HEK293 (cell line): ENCODE measurements at regions not wholly inside any gene's neighbourhood (a gene's known extent, or its start where the extent isn't known, plus 50 kb on each side); places are given as distances from the start of the nearest gene placed in this dataset.

ENCODE experiments used
- CTCF ChIA-PET: fragments of 350-600 bp; formaldehyde crosslinking; extraction: SDS; loops from one replicate; lab custom pipeline; 2021; ENCODE audit warnings: antibody characterized with exemption; lab: Yijun Ruan, JAX
- POLR2A ChIA-PET: fragments of 300-600 bp; formaldehyde crosslinking; extraction: SDS; loops from one replicate; lab custom pipeline; 2020; ENCODE audit warnings: antibody characterized with exemption, inconsistent platforms; lab: Yijun Ruan, JAX
- H3K27ac ChIP-seq: fragments of 200-500 bp; sonication (Bioruptor generic); 2 replicates; pipeline ENCODE4 v1.5.1; 2014; ENCODE audit warnings: low read depth, low read length, control low read depth, inconsistent platforms; ENCODE audit errors: extremely low read depth
- H3K36me3 ChIP-seq, 2 experiments: fragments of 200-500 bp in 1 of 2; sonication (Bioruptor generic) in 1 of 2; 1 replicate in 1 of 2; 2 replicates in 1 of 2; pipeline ENCODE4 v1.5.1; 2014 to 2017; ENCODE audit warnings: inconsistent platforms in 2 of 2, low read length in 2 of 2; ENCODE audit not compliant: control insufficient read depth in 2 of 2, insufficient read depth in 1 of 2
- H3K4me1 ChIP-seq: fragments of 200-500 bp; sonication (Bioruptor generic); 2 replicates; pipeline ENCODE4 v1.5.1; 2014; ENCODE audit warnings: mild to moderate bottlenecking, low read length, inconsistent platforms; ENCODE audit not compliant: control insufficient read depth, insufficient read depth
- H3K4me3 ChIP-seq: 2 replicates; pipeline ENCODE4 v1.5.1; 2011; ENCODE audit warnings: low read depth, mild to moderate bottlenecking, control low read depth, low read length, moderate library complexity
- H3K9me3 ChIP-seq: fragments of 200-500 bp; sonication (Bioruptor generic); 2 replicates; pipeline ENCODE4 v1.5.1; 2014; ENCODE audit warnings: low read depth, low read length, inconsistent platforms; ENCODE audit not compliant: control insufficient read depth, insufficient read depth
- EGR2 ChIP-seq: fragments of 450-650 bp; formaldehyde crosslinking; IDR thresholded peaks from 2 replicates; pipeline ENCODE4 v1.5.1; 2016; ENCODE audit warnings: low read depth, missing biosample characterization, missing genetic modification characterization
- SALL2 ChIP-seq: fragments of 450-650 bp; formaldehyde crosslinking; IDR thresholded peaks from 2 replicates; pipeline ENCODE4 v1.5.0; 2017; ENCODE audit warnings: missing biosample characterization, mild to moderate bottlenecking, missing genetic modification characterization, borderline replicate concordance
- SCRT2 ChIP-seq: fragments of 450-650 bp; formaldehyde crosslinking; IDR thresholded peaks from 2 replicates; pipeline ENCODE4 v1.5.1; 2016; ENCODE audit warnings: missing biosample characterization, missing genetic modification characterization
- YY1 ChIP-seq: fragments of 450-650 bp; formaldehyde crosslinking; IDR thresholded peaks from 2 replicates; pipeline ENCODE4 v1.5.1; 2018; ENCODE audit warnings: missing biosample characterization, missing genetic modification characterization
- YY2 ChIP-seq: fragments of 450-650 bp; formaldehyde crosslinking; IDR thresholded peaks from 2 replicates; pipeline ENCODE4 v1.5.1; 2016; ENCODE audit warnings: missing biosample characterization, missing genetic modification characterization
- ZBTB8A ChIP-seq: fragments of 450-650 bp; formaldehyde crosslinking; IDR thresholded peaks from 2 replicates; pipeline ENCODE4 v1.5.1; 2016; ENCODE audit warnings: missing biosample characterization, missing genetic modification characterization
- ZFP41 ChIP-seq: fragments of 450-650 bp; formaldehyde crosslinking; IDR thresholded peaks from 2 replicates; pipeline ENCODE4 v1.5.1; 2016; ENCODE audit warnings: missing biosample characterization, missing genetic modification characterization, borderline replicate concordance
- ZNF16 ChIP-seq: fragments of 450-650 bp; formaldehyde crosslinking; IDR thresholded peaks from 2 replicates; pipeline ENCODE4 v1.5.1; 2016; ENCODE audit warnings: low read depth, missing biosample characterization, missing genetic modification characterization
- ZNF169 ChIP-seq: fragments of 450-650 bp; formaldehyde crosslinking; IDR thresholded peaks from 2 replicates; pipeline ENCODE4 v1.5.1; 2016; ENCODE audit warnings: missing biosample characterization, missing genetic modification characterization
- ZNF211 ChIP-seq: fragments of 450-650 bp; formaldehyde crosslinking; IDR thresholded peaks from 2 replicates; pipeline ENCODE4 v1.5.1; 2016; ENCODE audit warnings: low read depth, missing biosample characterization, missing genetic modification characterization
- ZNF292 ChIP-seq: fragments of 450-650 bp; formaldehyde crosslinking; IDR thresholded peaks from 2 replicates; pipeline ENCODE4 v1.5.1; 2016; ENCODE audit warnings: low read depth, missing biosample characterization, missing genetic modification characterization, borderline replicate concordance
- ZNF350 ChIP-seq: fragments of 450-650 bp; formaldehyde crosslinking; IDR thresholded peaks from 2 replicates; pipeline ENCODE4 v1.5.0; 2017; ENCODE audit warnings: missing biosample characterization, mild to moderate bottlenecking, missing genetic modification characterization
- ZNF488 ChIP-seq: fragments of 450-650 bp; formaldehyde crosslinking; IDR thresholded peaks from 2 replicates; pipeline ENCODE4 v1.5.1; 2016; ENCODE audit warnings: missing biosample characterization, missing genetic modification characterization
- ZNF555 ChIP-seq: fragments of 450-650 bp; formaldehyde crosslinking; conservative IDR thresholded peaks from 2 replicates; pipeline ENCODE4 v1.5.1; 2017; ENCODE audit warnings: missing biosample characterization, mild to moderate bottlenecking, missing genetic modification characterization, inconsistent platforms
- ZNF600 ChIP-seq: fragments of 450-650 bp; formaldehyde crosslinking; IDR thresholded peaks from 2 replicates; pipeline ENCODE4 v1.5.1; 2016; ENCODE audit warnings: missing biosample characterization, missing genetic modification characterization
- ZXDB ChIP-seq: fragments of 450-650 bp; formaldehyde crosslinking; IDR thresholded peaks from 2 replicates; pipeline ENCODE4 v1.5.1; 2016; ENCODE audit warnings: missing biosample characterization, missing genetic modification characterization
- TF ChIP-seq, protein P1 (sequence below): fragments of 450-650 bp; formaldehyde crosslinking; IDR thresholded peaks from 2 replicates; pipeline ENCODE4 v1.5.1; 2016; ENCODE audit warnings: missing biosample characterization, missing genetic modification characterization
- TF ChIP-seq, protein P2 (sequence below): fragments of 450-650 bp; formaldehyde crosslinking; IDR thresholded peaks from 2 replicates; pipeline ENCODE4 v1.5.1; 2017; ENCODE audit warnings: missing biosample characterization, missing genetic modification characterization
- TF ChIP-seq, protein P3 (sequence below): IDR thresholded peaks from 2 replicates; pipeline ENCODE4 v1.6.1; 2011; ENCODE audit warnings: mild to moderate bottlenecking, low read depth, low read length, borderline replicate concordance
- TF ChIP-seq, protein P4 (sequence below): fragments of 450-650 bp; formaldehyde crosslinking; IDR thresholded peaks from 2 replicates; pipeline ENCODE4 v1.5.1; 2016; ENCODE audit warnings: missing biosample characterization, missing genetic modification characterization
- TF ChIP-seq, protein P5 (sequence below): fragments of 450-650 bp; formaldehyde crosslinking; IDR thresholded peaks from 2 replicates; pipeline ENCODE4 v1.5.1; 2017; ENCODE audit warnings: missing biosample characterization, missing genetic modification characterization

DNA sequence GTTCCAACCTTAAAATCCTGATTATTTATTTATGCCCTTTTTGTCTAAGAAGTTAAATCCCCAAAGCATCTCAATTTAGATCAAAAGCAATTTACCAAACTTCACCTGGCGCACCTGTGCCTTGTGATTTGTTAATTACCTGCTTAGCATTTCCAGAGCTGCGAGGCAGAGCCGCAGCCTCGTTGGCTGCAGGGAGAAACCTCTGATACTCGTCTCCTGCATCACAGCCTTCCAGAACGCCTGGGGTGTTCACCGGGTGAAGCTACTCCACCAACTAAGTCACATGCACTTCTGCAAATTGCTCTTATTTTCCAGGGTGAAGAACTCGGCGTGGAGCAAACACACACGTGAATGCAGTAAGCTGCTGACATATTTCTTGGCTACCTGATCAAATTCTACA lies 198.1 kb upstream of the RNF32 start:
- Histone ChIP-seq H3K9me3 (no peaks in the 10 kb centered on the region), H3K4me3 (no peak overlapping the region), H3K4me1 (no peaks in the 10 kb centered on the region), H3K36me3 (no peaks in the 10 kb centered on the region), H3K27ac (no peak overlapping the region)
- TF ChIP-seq SCRT2, result no peak
- TF ChIP-seq, protein P1, sequence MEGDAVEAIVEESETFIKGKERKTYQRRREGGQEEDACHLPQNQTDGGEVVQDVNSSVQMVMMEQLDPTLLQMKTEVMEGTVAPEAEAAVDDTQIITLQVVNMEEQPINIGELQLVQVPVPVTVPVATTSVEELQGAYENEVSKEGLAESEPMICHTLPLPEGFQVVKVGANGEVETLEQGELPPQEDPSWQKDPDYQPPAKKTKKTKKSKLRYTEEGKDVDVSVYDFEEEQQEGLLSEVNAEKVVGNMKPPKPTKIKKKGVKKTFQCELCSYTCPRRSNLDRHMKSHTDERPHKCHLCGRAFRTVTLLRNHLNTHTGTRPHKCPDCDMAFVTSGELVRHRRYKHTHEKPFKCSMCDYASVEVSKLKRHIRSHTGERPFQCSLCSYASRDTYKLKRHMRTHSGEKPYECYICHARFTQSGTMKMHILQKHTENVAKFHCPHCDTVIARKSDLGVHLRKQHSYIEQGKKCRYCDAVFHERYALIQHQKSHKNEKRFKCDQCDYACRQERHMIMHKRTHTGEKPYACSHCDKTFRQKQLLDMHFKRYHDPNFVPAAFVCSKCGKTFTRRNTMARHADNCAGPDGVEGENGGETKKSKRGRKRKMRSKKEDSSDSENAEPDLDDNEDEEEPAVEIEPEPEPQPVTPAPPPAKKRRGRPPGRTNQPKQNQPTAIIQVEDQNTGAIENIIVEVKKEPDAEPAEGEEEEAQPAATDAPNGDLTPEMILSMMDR (tag by site-specific recombination), result no peak
- ChIA-PET POLR2A (no interaction called here), CTCF (no interaction called here)

DNA sequence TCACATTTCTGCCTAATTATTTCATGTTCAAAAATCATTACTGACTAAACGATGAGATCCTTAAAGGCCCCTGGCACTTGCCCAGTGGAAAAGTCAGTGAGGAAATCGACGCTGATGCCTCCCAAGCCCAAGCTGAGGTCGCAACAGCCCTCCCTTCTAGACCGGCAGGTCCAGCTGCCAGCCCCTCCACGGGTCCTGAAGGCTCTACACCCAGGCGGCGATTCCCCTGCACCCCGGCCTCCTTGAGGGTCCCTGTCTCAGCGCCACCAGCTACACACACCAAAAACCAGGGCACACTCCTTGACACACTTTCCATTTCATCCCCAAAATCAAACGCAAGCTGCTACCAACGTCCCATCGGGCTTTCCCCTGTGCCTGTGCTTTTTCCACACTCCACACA lies 200.1 kb upstream of the RNF32 start:
- H3K9me3 ChIP-seq, result no peaks in the 10 kb centered on the region
- no peak overlapping the region for H3K27ac ChIP-seq
- no peaks in the 10 kb centered on the region for H3K36me3 ChIP-seq
- no peak for TF ChIP-seq YY1 (tag by site-specific recombination)
- TF ChIP-seq ZBTB8A (tag by site-specific recombination), result no peak
- no peak for TF ChIP-seq ZFP41
- no peak for TF ChIP-seq ZNF292 (tag by site-specific recombination)
- no peak for TF ChIP-seq ZNF488
- no peak for TF ChIP-seq ZNF600 (tag by site-specific recombination)
- no peak for TF ChIP-seq ZNF555
- TF ChIP-seq, protein P2, sequence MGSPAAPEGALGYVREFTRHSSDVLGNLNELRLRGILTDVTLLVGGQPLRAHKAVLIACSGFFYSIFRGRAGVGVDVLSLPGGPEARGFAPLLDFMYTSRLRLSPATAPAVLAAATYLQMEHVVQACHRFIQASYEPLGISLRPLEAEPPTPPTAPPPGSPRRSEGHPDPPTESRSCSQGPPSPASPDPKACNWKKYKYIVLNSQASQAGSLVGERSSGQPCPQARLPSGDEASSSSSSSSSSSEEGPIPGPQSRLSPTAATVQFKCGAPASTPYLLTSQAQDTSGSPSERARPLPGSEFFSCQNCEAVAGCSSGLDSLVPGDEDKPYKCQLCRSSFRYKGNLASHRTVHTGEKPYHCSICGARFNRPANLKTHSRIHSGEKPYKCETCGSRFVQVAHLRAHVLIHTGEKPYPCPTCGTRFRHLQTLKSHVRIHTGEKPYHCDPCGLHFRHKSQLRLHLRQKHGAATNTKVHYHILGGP (tag by site-specific recombination), result no peak
- TF ChIP-seq ZNF350 (tag by site-specific recombination), result no peak
- TF ChIP-seq, all 188 proteins: peak for 0
- POLR2A ChIA-PET, result no interaction called here
- H3K4me1 ChIP-seq, result no peaks in the 10 kb centered on the region
- CTCF ChIA-PET, result no interaction called here
- H3K4me3 ChIP-seq, result no peak overlapping the region

- no peak overlapping the region for H3K27ac ChIP-seq
- no peaks in the 10 kb centered on the region for H3K4me1 ChIP-seq
- no peaks in the 10 kb centered on the region for H3K36me3 ChIP-seq
- CTCF ChIA-PET, result interaction anchor here (0.6 kb wide), 1 partner anchor 12 kb away, joined by 3 read pairs; no protein-coding TSS in a partner anchor
- TF ChIP-seq ZNF16 (tag by site-specific recombination) (no peak), ZNF169 (tag by site-specific recombination) (no peak), YY2 (tag by site-specific recombination) (no peak), ZXDB (no peak), SALL2 (tag by site-specific recombination) (no peak), EGR2 (tag by site-specific recombination) (no peak), ZNF211 (tag by site-specific recombination) (no peak)
- TF ChIP-seq, protein P3, sequence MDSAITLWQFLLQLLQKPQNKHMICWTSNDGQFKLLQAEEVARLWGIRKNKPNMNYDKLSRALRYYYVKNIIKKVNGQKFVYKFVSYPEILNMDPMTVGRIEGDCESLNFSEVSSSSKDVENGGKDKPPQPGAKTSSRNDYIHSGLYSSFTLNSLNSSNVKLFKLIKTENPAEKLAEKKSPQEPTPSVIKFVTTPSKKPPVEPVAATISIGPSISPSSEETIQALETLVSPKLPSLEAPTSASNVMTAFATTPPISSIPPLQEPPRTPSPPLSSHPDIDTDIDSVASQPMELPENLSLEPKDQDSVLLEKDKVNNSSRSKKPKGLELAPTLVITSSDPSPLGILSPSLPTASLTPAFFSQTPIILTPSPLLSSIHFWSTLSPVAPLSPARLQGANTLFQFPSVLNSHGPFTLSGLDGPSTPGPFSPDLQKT, result no peak
- TF ChIP-seq, protein P4, sequence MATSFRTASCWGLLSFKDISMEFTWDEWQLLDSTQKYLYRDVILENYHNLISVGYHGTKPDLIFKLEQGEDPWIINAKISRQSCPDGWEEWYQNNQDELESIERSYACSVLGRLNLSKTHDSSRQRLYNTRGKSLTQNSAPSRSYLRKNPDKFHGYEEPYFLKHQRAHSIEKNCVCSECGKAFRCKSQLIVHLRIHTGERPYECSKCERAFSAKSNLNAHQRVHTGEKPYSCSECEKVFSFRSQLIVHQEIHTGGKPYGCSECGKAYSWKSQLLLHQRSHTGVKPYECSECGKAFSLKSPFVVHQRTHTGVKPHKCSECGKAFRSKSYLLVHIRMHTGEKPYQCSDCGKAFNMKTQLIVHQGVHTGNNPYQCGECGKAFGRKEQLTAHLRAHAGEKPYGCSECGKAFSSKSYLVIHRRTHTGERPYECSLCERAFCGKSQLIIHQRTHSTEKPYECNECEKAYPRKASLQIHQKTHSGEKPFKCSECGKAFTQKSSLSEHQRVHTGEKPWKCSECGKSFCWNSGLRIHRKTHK (tag by site-specific recombination), result no peak
- TF ChIP-seq, protein P5, sequence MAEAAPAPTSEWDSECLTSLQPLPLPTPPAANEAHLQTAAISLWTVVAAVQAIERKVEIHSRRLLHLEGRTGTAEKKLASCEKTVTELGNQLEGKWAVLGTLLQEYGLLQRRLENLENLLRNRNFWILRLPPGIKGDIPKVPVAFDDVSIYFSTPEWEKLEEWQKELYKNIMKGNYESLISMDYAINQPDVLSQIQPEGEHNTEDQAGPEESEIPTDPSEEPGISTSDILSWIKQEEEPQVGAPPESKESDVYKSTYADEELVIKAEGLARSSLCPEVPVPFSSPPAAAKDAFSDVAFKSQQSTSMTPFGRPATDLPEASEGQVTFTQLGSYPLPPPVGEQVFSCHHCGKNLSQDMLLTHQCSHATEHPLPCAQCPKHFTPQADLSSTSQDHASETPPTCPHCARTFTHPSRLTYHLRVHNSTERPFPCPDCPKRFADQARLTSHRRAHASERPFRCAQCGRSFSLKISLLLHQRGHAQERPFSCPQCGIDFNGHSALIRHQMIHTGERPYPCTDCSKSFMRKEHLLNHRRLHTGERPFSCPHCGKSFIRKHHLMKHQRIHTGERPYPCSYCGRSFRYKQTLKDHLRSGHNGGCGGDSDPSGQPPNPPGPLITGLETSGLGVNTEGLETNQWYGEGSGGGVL (tag by site-specific recombination), result no peak
- H3K9me3 ChIP-seq, result no peaks in the 10 kb centered on the region
- H3K4me3 ChIP-seq, result no peak overlapping the region
- POLR2A ChIA-PET, result no interaction called here
These were observed 202.6 kb upstream of the RNF32 start for GRCh38 chr7:156438011-156438410.
